GM12892 (cell line): ENCODE measurements at regions not wholly inside any gene's neighbourhood (a gene's known extent, or its start where the extent isn't known, plus 50 kb on each side); places are given as distances from the start of the nearest gene placed in this dataset.

ENCODE experiments used
- POLR2A ChIP-seq: IDR thresholded peaks from 2 replicates; pipeline ENCODE4 v1.6.1; 2011; ENCODE audit warnings: low read depth, low read length, control low read depth
- POLR2AphosphoS5 ChIP-seq: IDR thresholded peaks from 2 replicates; pipeline ENCODE4 v1.6.1; 2011; ENCODE audit warnings: low read depth, low read length, control low read depth
- TAF1 ChIP-seq: IDR thresholded peaks from 2 replicates; pipeline ENCODE4 v1.6.1; 2011; ENCODE audit warnings: low read depth, mild to moderate bottlenecking, control low read depth, low read length, borderline replicate concordance

GRCh38 chr11:44407211-44407996, 97.5 kb upstream of the ALX4 start:
- no peak for TF ChIP-seq TAF1
- no peak for TF ChIP-seq POLR2A
- no peak for TF ChIP-seq POLR2AphosphoS5
